ENCODE measurements at regions not wholly inside any gene's neighbourhood (a gene's known extent, or its start where the extent isn't known, plus 50 kb on each side); places are given as distances from the start of the nearest gene placed in this dataset.

DNA sequence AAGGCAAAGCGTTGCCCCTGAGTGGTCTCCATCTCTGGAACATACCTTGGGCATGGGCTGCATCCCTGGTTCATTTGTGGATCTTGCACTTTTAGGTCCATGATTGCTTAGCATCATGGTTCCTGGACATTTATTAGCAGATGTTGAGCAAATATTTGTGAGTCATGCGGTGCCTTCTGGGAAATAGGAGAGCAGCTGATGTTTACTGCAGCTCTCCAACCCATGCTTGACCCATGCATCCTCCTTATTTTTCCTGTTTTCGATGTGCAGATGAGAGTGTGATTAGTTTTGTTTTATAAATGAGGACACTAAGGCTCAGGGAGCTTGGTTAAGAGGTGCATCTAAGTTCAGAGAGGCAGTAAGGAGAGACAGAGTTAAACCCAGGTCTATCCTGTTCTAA lies 253.7 kb downstream of the ICE1 start:
- peaks cover 6% of the 10 kb centered on the region for H3K36me3 Mint-ChIP-seq
- H3K4me1 Mint-ChIP-seq (ENCODE audit: low read depth in 2 of 2), result no peaks in the 10 kb centered on the region
- DNase-seq (ENCODE audit: low spot score) (no peak), ATAC-seq (no peak)
- H3K27me3 Mint-ChIP-seq, result peaks cover 3 to 23% of the 10 kb centered on the region in 2 donors
- peaks cover 14% of the 10 kb centered on the region for H3K9me3 Mint-ChIP-seq
- H3K27ac Mint-ChIP-seq, result no peak overlapping the region
- no peak overlapping the region for H3K4me3 Mint-ChIP-seq

DNA sequence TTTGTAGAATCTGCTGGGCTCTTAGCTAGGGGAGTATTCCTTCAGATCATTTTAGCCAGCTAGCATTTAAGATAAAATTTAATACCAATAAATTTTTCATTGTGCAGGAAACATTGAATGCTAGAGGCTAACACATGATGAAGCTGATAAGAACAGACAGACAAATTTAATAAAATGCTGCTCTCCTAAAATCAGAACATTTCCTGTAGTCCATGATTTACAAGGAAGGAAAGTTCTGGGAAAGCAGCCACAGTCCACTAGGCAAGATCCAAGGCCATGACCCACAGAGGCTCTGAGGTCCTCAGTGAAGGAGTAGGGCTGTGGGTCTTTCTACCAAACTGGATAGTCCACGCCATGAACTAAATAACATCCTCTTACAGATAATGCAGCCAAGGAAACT lies 253.0 kb downstream of the ICE1 start:
- H3K27ac Mint-ChIP-seq, result no peak overlapping the region
- ATAC-seq, result no peak
- H3K4me3 Mint-ChIP-seq, result no peak overlapping the region
- H3K27me3 Mint-ChIP-seq, result peaks cover 3 to 23% of the 10 kb centered on the region in 2 donors
- peaks cover 6% of the 10 kb centered on the region for H3K36me3 Mint-ChIP-seq
- peaks cover 14% of the 10 kb centered on the region for H3K9me3 Mint-ChIP-seq
- no peaks in the 10 kb centered on the region for H3K4me1 Mint-ChIP-seq (ENCODE audit: low read depth in 2 of 2)
- DNase-seq (ENCODE audit: low spot score), result no peak

DNA sequence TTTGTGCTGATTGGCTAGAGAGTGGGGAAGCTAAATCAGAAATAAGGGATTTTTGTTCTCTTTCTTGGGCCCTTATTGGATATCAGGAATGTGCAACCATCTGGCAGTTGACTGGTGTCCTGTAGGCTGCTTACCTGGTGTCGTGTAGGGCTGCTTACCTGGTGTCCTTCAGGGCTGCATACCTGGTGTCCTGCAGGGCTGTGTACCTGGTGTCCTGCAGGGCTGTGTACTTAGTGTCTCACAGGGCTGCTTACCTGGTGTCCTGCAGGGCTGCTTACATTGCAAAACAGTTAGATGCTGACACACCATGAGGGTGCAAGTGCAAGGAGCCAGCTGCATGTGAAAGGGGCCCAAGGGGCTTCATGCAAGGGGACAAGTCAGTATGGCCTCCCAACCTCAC lies 249.3 kb downstream of the ICE1 start:
- no peaks in the 10 kb centered on the region for H3K9me3 Mint-ChIP-seq
- H3K27me3 Mint-ChIP-seq, result peaks cover 3 to 6% of the 10 kb centered on the region in 2 donors

DNA sequence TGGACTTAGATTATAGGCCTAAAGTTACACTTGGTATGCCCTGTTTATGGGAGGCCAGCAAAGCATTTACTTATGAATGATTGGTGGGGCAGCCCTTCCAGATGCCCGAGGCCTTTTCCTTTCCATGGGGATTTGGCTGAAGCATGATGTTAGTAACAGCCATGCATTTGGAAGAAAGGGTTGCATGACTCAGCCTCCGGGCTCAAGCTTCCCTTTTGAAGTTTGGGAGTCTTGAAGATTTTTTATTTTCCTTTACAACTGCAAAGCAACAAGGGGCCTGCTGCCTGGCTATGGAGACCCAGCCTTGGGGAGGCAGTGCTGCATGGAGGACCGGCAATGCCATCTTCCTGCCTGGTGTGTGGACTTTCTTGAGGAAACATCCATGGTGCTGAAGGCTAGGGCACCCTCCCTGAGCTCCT lies 244.7 kb downstream of the ICE1 start:
- no peak for ATAC-seq
- DNase-seq (ENCODE audit: low spot score), result no peak
- Mint-ChIP-seq H3K4me3 (no peak overlapping the region), H3K27ac (no peak overlapping the region), H3K9me3 (peaks cover 2% of the 10 kb centered on the region), H3K4me1 (ENCODE audit: low read depth in 2 of 2) (no peaks in the 10 kb centered on the region), H3K27me3 (peaks cover 7% of the 10 kb centered on the region in 2 donors), H3K36me3 (no peaks in the 10 kb centered on the region)

More for the DNA sequence above, 249.3 kb downstream of the ICE1 start:
- ATAC-seq, result no peak
- no peaks in the 10 kb centered on the region for H3K4me1 Mint-ChIP-seq (ENCODE audit: low read depth in 2 of 2)
- no peaks in the 10 kb centered on the region for H3K36me3 Mint-ChIP-seq
- H3K4me3 Mint-ChIP-seq, result no peak overlapping the region
- H3K27ac Mint-ChIP-seq, result no peak overlapping the region
- no peak for DNase-seq (ENCODE audit: low spot score)

DNA sequence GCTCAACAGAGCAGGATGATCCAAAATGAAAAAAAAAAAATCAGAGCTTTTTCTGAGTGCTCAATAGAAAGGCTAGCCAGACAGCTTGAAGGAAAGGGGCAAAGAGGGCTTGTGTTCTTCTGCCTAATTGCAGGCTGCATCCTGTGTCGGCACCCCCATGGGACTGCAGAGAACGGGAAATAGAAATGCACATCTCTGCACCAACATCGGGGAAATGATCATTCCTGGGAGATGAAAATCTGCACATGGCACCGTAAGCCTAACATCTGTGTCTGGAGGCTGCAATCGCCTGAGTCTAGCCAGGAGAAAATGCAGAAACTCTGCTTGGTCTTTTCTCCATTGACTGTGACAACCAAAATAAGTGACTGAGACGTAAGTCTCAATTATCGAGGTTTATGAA lies 243.9 kb downstream of the ICE1 start:
- ATAC-seq (no peak), DNase-seq (ENCODE audit: low spot score) (no peak)
- Mint-ChIP-seq H3K36me3 (no peaks in the 10 kb centered on the region), H3K27me3 (peaks cover 13 to 15% of the 10 kb centered on the region in 2 donors), H3K4me1 (ENCODE audit: low read depth in 2 of 2) (no peaks in the 10 kb centered on the region), H3K9me3 (peaks cover 2% of the 10 kb centered on the region), H3K27ac (no peak overlapping the region), H3K4me3 (no peak overlapping the region)

DNA sequence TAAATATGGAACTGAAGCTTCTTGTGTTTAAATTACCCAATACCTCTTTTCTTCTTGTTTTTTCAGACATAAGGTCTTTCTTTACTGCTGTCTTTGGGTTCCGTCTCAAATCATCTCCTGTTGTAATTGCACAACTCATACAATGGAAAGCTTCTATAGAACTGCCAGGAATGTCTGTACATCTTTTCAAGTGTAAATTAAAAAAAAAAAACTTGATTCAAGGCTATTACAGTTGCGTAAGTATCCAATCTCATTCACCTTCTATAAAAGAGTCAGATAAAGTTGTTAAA lies 243.5 kb downstream of the ICE1 start:
- Mint-ChIP-seq H3K4me1 (ENCODE audit: low read depth in 2 of 2) (no peaks in the 10 kb centered on the region), H3K36me3 (no peaks in the 10 kb centered on the region), H3K27me3 (peaks cover 13 to 18% of the 10 kb centered on the region in 2 donors), H3K27ac (no peak overlapping the region), H3K9me3 (peaks cover 2% of the 10 kb centered on the region), H3K4me3 (no peak overlapping the region)
- ATAC-seq, result no peak
- no peak for DNase-seq (ENCODE audit: low spot score)

DNA sequence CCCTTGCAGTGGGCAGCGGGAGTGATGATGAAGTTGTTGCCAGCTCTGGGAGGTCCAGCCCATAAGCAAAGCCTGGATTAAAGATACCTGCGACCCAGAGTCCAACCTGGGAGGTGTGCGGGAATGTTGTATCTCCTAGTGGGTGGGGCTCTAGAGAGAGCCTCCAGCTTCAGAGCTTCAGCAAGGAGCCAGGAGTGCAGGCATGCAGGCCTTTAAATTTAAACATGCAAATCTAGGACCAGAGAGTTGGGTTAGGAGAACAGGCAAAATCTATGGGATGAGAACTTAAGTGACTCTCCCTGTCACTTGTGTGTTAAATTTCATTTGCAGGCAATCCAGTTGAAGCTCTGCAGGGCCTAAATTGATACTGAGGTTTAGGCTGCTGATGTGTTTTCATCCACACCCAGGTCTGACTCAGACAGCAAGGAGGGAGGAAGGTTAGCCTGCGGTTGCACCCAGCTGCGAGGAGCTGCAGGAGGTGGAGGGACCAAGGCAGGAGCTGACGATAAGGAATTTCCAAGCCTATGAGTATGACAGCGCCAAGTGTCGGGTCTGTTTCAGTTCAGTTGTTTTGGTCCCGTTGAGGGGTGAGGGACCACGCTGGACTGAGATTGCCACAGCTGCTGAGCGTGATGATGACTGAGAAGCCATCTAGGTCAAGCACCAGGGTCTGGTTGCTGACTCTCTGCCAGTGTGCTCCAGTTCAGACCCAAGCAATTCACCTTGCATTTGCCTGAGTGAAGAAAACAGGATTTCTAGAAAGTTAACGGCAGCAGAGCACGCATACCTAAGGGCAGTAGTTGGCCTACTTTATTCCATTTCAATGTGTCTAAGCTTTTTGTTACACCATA lies 243.0 kb downstream of the ICE1 start:
- Mint-ChIP-seq H3K9me3 (peaks cover 2% of the 10 kb centered on the region), H3K4me1 (ENCODE audit: low read depth in 2 of 2) (no peaks in the 10 kb centered on the region), H3K36me3 (no peaks in the 10 kb centered on the region), H3K27ac (no peak overlapping the region), H3K4me3 (no peak overlapping the region), H3K27me3 (peaks cover 13 to 19% of the 10 kb centered on the region in 2 donors)
- DNase-seq (ENCODE audit: low spot score) (no peak), ATAC-seq (no peak)

DNA sequence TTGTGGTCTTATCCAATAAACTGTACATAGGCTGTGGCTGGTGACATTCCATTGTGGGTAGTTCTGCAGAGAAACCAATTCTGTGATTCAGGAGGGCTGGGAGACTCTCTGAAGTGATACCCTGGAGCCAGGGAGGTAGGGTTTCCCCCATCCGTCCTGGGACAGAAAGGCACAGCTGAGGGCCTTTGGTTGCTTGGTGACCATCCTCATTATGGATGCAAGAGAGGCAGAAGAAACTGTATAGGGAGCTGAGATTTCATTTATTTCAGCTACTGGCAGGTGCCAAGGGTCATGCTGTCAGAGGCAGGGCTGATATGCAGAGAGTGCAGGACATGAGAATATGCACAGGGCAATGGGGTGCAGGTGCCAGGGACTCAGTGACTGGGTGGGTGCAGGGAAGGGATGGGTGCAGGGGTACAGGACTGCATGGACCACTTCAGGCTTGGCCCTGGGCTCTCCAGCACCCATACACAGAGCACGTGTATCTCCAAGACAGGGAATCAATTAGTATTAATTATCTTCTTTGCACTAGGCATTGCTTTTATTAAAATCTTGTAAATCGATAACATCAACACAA lies 236.5 kb downstream of the ICE1 start:
- Mint-ChIP-seq H3K27me3 (peaks cover 22 to 34% of the 10 kb centered on the region in 2 donors), H3K36me3 (no peaks in the 10 kb centered on the region), H3K9me3 (peaks cover 2% of the 10 kb centered on the region), H3K4me1 (ENCODE audit: low read depth in 2 of 2) (peaks cover 0 to 4% of the 10 kb centered on the region in 2 donors), H3K4me3 (no peak overlapping the region), H3K27ac (no peak overlapping the region)
- DNase-seq (ENCODE audit: low spot score) (no peak), ATAC-seq (peak in 1 of 2 donors; percentile 36)

DNA sequence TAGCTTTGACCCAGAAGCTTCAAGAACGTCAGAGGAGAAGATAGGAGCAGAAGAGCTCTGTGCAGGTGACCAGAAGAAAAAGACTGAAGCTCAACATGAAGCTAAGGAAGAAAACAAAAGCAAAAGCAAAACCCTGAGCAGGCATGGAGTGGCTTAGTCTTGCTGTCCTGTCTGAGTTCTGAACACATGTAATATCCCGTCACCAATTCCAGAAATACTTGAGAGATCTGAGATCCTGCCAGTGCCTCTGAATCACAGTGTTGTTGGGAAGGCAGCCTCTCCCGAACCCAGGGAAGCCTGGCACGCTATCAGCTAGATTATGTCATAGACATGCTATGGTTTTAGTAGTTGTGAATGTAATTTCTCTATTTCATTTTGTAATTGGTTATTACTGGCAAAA lies 235.7 kb downstream of the ICE1 start:
- no peak overlapping the region for H3K4me3 Mint-ChIP-seq

DNA sequence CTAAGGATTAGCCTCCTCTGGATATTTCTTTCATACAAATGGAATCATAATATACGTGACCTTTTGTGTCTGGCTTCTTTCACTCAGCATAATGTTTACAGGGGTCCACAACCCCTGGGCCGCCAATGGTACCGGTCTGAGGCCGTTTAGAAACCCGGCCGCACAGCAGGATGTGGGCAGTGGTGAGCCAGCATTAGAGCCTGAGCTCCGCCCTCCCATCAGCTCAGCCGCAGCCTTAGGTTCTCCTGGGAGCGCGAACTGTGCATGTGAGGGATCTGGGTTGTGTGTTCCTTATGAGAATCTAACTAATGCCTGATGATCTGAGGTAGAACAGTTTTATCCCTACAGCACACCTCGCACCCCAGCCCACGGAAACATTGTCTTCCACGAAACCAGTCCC lies 229.7 kb downstream of the ICE1 start:
- ATAC-seq (no peak), DNase-seq (ENCODE audit: low spot score) (no peak)
- Mint-ChIP-seq H3K9me3 (peaks cover 4% of the 10 kb centered on the region), H3K27me3 (peaks cover 10 to 15% of the 10 kb centered on the region in 2 donors), H3K36me3 (no peaks in the 10 kb centered on the region), H3K4me1 (ENCODE audit: low read depth in 2 of 2) (no peaks in the 10 kb centered on the region), H3K27ac (no peak overlapping the region), H3K4me3 (no peak overlapping the region)

More for the DNA sequence above, 235.7 kb downstream of the ICE1 start:
- no peak overlapping the region for H3K27ac Mint-ChIP-seq
- no peak for ATAC-seq
- no peak for DNase-seq (ENCODE audit: low spot score)
- peaks cover 20 to 34% of the 10 kb centered on the region in 2 donors for H3K27me3 Mint-ChIP-seq
- no peaks in the 10 kb centered on the region for H3K36me3 Mint-ChIP-seq
- H3K4me1 Mint-ChIP-seq (ENCODE audit: low read depth in 2 of 2), result peaks cover 0 to 4% of the 10 kb centered on the region in 2 donors
- H3K9me3 Mint-ChIP-seq, result peaks cover 2% of the 10 kb centered on the region

DNA sequence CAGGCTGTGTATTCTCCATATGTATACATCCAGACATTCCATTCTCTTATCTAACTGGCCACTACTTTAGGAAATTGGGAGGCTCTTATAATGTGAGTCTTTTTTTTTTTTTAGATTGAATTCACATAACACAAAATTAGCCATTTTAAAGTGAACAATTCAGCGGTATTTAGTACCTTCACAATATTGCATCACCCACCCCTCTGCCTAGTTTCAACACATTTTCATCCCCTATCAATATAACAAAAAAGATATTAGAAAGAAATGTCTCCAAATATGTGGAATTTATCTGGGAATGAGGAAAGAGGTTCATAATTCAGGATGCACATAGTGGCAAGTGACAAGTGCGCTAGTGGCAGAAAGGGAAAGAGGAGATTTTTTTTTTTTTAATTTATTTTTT lies 228.5 kb downstream of the ICE1 start:
- H3K4me1 Mint-ChIP-seq (ENCODE audit: low read depth in 2 of 2), result no peaks in the 10 kb centered on the region
- no peak for DNase-seq (ENCODE audit: low spot score)
- H3K9me3 Mint-ChIP-seq, result peaks cover 4% of the 10 kb centered on the region
- no peak for ATAC-seq
- H3K27ac Mint-ChIP-seq, result no peak overlapping the region
- no peak overlapping the region for H3K4me3 Mint-ChIP-seq
- H3K27me3 Mint-ChIP-seq, result peaks cover 10 to 12% of the 10 kb centered on the region in 2 donors
- no peaks in the 10 kb centered on the region for H3K36me3 Mint-ChIP-seq

DNA sequence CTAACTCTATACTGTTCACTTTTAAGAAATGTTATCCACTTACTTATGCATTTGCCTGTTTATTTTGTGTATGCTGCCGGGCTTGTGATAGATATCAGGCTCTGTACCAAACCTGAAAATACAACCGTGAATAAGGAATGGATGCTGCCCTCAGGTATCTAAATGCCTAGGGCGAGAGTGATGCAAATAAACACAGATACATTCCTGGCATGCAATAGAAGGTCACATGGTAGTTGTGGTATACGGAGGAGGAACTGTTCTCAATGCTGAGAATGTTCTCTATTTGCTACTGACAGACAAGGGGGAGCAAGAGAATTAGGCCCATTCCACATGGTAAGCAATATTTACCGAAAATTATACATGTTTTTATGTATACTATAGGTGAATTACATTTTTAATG lies 227.8 kb downstream of the ICE1 start:
- Mint-ChIP-seq H3K9me3 (peaks cover 4% of the 10 kb centered on the region), H3K27me3 (peaks cover 8 to 10% of the 10 kb centered on the region in 2 donors)
- ATAC-seq, result no peak

DNA sequence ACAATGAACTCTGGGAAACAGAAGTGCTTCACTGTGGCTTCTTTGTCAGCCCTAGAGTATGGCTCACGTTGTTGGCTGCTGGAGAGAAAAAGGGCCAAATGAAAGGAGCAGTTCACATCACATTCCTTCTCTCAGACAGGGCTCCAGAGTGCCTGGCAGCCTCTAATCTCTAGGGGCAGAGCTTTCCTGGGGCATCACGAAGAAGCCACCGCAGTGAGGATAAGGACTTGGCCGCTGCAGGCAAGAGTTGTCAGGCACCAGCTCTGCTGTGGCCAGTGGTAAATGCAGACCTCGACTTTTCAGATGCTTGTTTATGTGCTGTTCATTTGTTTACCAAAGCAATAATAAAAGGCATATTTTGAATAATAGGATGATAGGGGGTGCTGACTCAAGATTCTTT lies 227.2 kb downstream of the ICE1 start:
- H3K27ac Mint-ChIP-seq, result no peak overlapping the region
- peaks cover 4% of the 10 kb centered on the region for H3K9me3 Mint-ChIP-seq
- H3K27me3 Mint-ChIP-seq, result peaks cover 5 to 8% of the 10 kb centered on the region in 2 donors
- no peaks in the 10 kb centered on the region for H3K36me3 Mint-ChIP-seq
- no peak overlapping the region for H3K4me3 Mint-ChIP-seq
- DNase-seq (ENCODE audit: low spot score) (no peak), ATAC-seq (no peak)
- no peaks in the 10 kb centered on the region for H3K4me1 Mint-ChIP-seq (ENCODE audit: low read depth in 2 of 2)

More for the DNA sequence above, 227.8 kb downstream of the ICE1 start:
- Mint-ChIP-seq H3K36me3 (no peaks in the 10 kb centered on the region), H3K27ac (no peak overlapping the region), H3K4me1 (ENCODE audit: low read depth in 2 of 2) (no peaks in the 10 kb centered on the region), H3K4me3 (no peak overlapping the region)
- DNase-seq (ENCODE audit: low spot score), result no peak

DNA sequence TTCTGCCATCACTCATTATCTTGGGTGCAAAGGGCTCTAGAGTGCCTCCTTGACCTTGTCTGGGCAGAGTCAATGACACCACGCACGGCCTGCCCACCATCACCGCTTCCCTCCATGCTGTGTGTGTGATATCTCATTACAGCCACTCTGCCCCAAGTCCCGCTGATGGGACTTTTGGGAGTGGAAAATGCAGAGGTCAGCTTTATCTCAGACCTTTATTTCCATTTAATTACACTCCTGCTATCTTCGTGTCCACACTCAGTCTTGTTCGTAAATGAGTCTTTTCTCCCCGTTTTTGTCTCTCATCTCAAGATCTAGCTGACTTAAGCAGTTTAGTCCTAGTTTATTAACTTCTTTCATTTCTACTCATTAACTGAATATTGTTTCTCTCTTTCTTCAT lies 226.2 kb downstream of the ICE1 start:
- Mint-ChIP-seq H3K36me3 (no peaks in the 10 kb centered on the region), H3K4me1 (ENCODE audit: low read depth in 2 of 2) (no peaks in the 10 kb centered on the region), H3K27ac (no peak overlapping the region), H3K9me3 (peaks cover 4% of the 10 kb centered on the region), H3K27me3 (peaks cover 0 to 3% of the 10 kb centered on the region in 2 donors), H3K4me3 (no peak overlapping the region)
- no peak for ATAC-seq
- no peak for DNase-seq (ENCODE audit: low spot score)

Data from natural killer cell treated with Interleukin-12 subunit alpha and Interleukin-12 subunit beta and Interleukin-15 and Interleukin-18, amount 100 ng/mL, for 72 hours (primary cell).